ENCODE measurements at regions not wholly inside any gene's neighbourhood (a gene's known extent, or its start where the extent isn't known, plus 50 kb on each side); places are given as distances from the start of the nearest gene placed in this dataset.

- H3F3A ChIP-seq (ENCODE audit: control insufficient read depth, insufficient read depth) = no peaks in the 10 kb centered on the region
- H3K27me3 ChIP-seq (ENCODE audit: control insufficient read depth, low read length) = no peaks in the 10 kb centered on the region; the same call in 1 of the 2 replicates
- H3K9me3 ChIP-seq (ENCODE audit: control insufficient read depth, insufficient read depth, low read length) = no peaks in the 10 kb centered on the region
- no peak overlapping the region for H3K27ac ChIP-seq (ENCODE audit: low read depth, low read length)
- TF ChIP-seq CTCF (IDR thresholded peaks at IDR 0.05; ENCODE audit: low read depth, low read length, poor library complexity, severe bottlenecking) = no peak
- TF ChIP-seq EZH2phosphoT487 (IDR thresholded peaks at IDR 0.05; ENCODE audit: borderline replicate concordance, low read length) = no peak
- no peaks in the 10 kb centered on the region for H3K36me3 ChIP-seq (ENCODE audit: control insufficient read depth, low read length)
- H3K4me1 ChIP-seq (ENCODE audit: control insufficient read depth, low read length) = peaks cover 37% of the 10 kb centered on the region
- H3K9me2 ChIP-seq (replicated peaks; ENCODE audit: control insufficient read depth, low read length) = no peaks in the 10 kb centered on the region; the same call in 1 of the 2 replicates
- H4K20me1 ChIP-seq (ENCODE audit: control insufficient read depth, insufficient read depth, low read depth, low read length) = no peaks in the 10 kb centered on the region
- H3K79me2 ChIP-seq (ENCODE audit: control insufficient read depth, low read length) = no peaks in the 10 kb centered on the region
- no peak overlapping the region for H3K4me2 ChIP-seq (ENCODE audit: low read length)
- no peak overlapping the region for H3K4me3 ChIP-seq (ENCODE audit: low read length)
Measured at GRCh38 chr1:112790920-112791722, 76.0 kb upstream of the PPM1J start.

- no peak for TF ChIP-seq CTCF (IDR thresholded peaks at IDR 0.05; ENCODE audit: low read depth, low read length, poor library complexity, severe bottlenecking)
- no peak for TF ChIP-seq EZH2phosphoT487 (IDR thresholded peaks at IDR 0.05; ENCODE audit: borderline replicate concordance, low read length)
- no peaks in the 10 kb centered on the region; the same call in 1 of the 2 replicates for H3K9me2 ChIP-seq (replicated peaks; ENCODE audit: control insufficient read depth, low read length)
- peaks cover 20% of the 10 kb centered on the region for H3K4me1 ChIP-seq (ENCODE audit: control insufficient read depth, low read length)
- H3K36me3 ChIP-seq (ENCODE audit: control insufficient read depth, low read length) = no peaks in the 10 kb centered on the region
- no peaks in the 10 kb centered on the region for H3K9me3 ChIP-seq (ENCODE audit: control insufficient read depth, insufficient read depth, low read length)
- H3K4me3 ChIP-seq (ENCODE audit: low read length) = 0 out of 2 replicates have a peak overlapping the region, but pooled peaks have one; percentile 32
- H3K4me2 ChIP-seq (ENCODE audit: low read length) = peak overlapping the region; percentile 41
- no peak overlapping the region for H3K27ac ChIP-seq (ENCODE audit: low read depth, low read length)
- H3K27me3 ChIP-seq (ENCODE audit: control insufficient read depth, low read length) = no peaks in the 10 kb centered on the region; the same call in 1 of the 2 replicates
- no peaks in the 10 kb centered on the region for H3F3A ChIP-seq (ENCODE audit: control insufficient read depth, insufficient read depth)
- no peaks in the 10 kb centered on the region for H3K79me2 ChIP-seq (ENCODE audit: control insufficient read depth, low read length)
- H4K20me1 ChIP-seq (ENCODE audit: control insufficient read depth, insufficient read depth, low read depth, low read length) = no peaks in the 10 kb centered on the region
Measured at GRCh38 chr1:112788561-112788960, 73.4 kb upstream of the PPM1J start.

GRCh38 chr1:112788054-112788453, 72.9 kb upstream of the PPM1J start:
- no peaks in the 10 kb centered on the region for H3K36me3 ChIP-seq (ENCODE audit: control insufficient read depth, low read length)
- H3K9me3 ChIP-seq (ENCODE audit: control insufficient read depth, insufficient read depth, low read length) = no peaks in the 10 kb centered on the region
- H3K27ac ChIP-seq (ENCODE audit: low read depth, low read length) = no peak overlapping the region
- H4K20me1 ChIP-seq (ENCODE audit: control insufficient read depth, insufficient read depth, low read depth, low read length) = no peaks in the 10 kb centered on the region
- peaks cover 20% of the 10 kb centered on the region for H3K4me1 ChIP-seq (ENCODE audit: control insufficient read depth, low read length)
- no peak overlapping the region for H3K4me3 ChIP-seq (ENCODE audit: low read length)
- H3K9me2 ChIP-seq (replicated peaks; ENCODE audit: control insufficient read depth, low read length) = no peaks in the 10 kb centered on the region; the same call in 1 of the 2 replicates
- H3K79me2 ChIP-seq (ENCODE audit: control insufficient read depth, low read length) = no peaks in the 10 kb centered on the region
- no peak overlapping the region for H3K4me2 ChIP-seq (ENCODE audit: low read length)
- H3K27me3 ChIP-seq (ENCODE audit: control insufficient read depth, low read length) = no peaks in the 10 kb centered on the region; the same call in 1 of the 2 replicates
- TF ChIP-seq CTCF (IDR thresholded peaks at IDR 0.05; ENCODE audit: low read depth, low read length, poor library complexity, severe bottlenecking) = no peak
- no peak for TF ChIP-seq EZH2phosphoT487 (IDR thresholded peaks at IDR 0.05; ENCODE audit: borderline replicate concordance, low read length)
- H3F3A ChIP-seq (ENCODE audit: control insufficient read depth, insufficient read depth) = no peaks in the 10 kb centered on the region
